SIG-M5 treated with dmso at 0.1 percent for 504 hours (cell line): ENCODE measurements at regions not wholly inside any gene's neighbourhood (a gene's known extent, or its start where the extent isn't known, plus 50 kb on each side); places are given as distances from the start of the nearest gene placed in this dataset.

Experiments used
- DNase-seq: peaks from one replicate; lab custom pipeline; 2025; ENCODE audit not compliant: unreplicated experiment; lab: John Stamatoyannopoulos, UW

- DNase-seq, result no peak
These were observed 1958.7 kb upstream of the IGFBP7 start for GRCh38 chr4:59068722-59069418.

GRCh38 chr4:59086410-59086809 lies 1976.2 kb upstream of the IGFBP7 start:
- DNase-seq, result no peak

GRCh38 chr4:59091146-59092142 lies 1981.3 kb upstream of the IGFBP7 start:
- no peak for DNase-seq

GRCh38 chr4:59094505-59094904 lies 1984.3 kb upstream of the IGFBP7 start:
- no peak for DNase-seq

GRCh38 chr4:59102311-59102710 lies 1992.1 kb upstream of the IGFBP7 start:
- DNase-seq, result no peak

GRCh38 chr4:59120287-59120814 lies 2010.2 kb upstream of the IGFBP7 start:
- DNase-seq, result no peak

GRCh38 chr4:59122626-59123025 lies 2012.4 kb upstream of the IGFBP7 start:
- DNase-seq, result no peak

- no peak for DNase-seq
These were observed 2016.0 kb upstream of the IGFBP7 start for GRCh38 chr4:59126159-59126558.

- DNase-seq, result no peak
These were observed 2016.8 kb upstream of the IGFBP7 start for GRCh38 chr4:59127006-59127405.

GRCh38 chr4:59127743-59128142 lies 2017.6 kb upstream of the IGFBP7 start:
- no peak for DNase-seq

- no peak for DNase-seq
These were observed 2025.2 kb upstream of the IGFBP7 start for GRCh38 chr4:59135248-59135985.

- no peak for DNase-seq
These were observed 2038.9 kb upstream of the ADGRL3 start for GRCh38 chr4:59161249-59161648.

GRCh38 chr4:59175617-59176016 lies 2024.5 kb upstream of the ADGRL3 start:
- no peak for DNase-seq

- no peak for DNase-seq
These were observed 2020.8 kb upstream of the ADGRL3 start for GRCh38 chr4:59179372-59179771.

GRCh38 chr4:59180161-59180560 lies 2020.0 kb upstream of the ADGRL3 start:
- no peak for DNase-seq

- DNase-seq, result no peak
These were observed 2019.2 kb upstream of the ADGRL3 start for GRCh38 chr4:59180969-59181368.

- no peak for DNase-seq
These were observed 2004.3 kb upstream of the ADGRL3 start for GRCh38 chr4:59195839-59196238.

- DNase-seq, result no peak
These were observed 1999.1 kb upstream of the ADGRL3 start for GRCh38 chr4:59200992-59201391.

GRCh38 chr4:59217910-59218631 lies 1982.1 kb upstream of the ADGRL3 start:
- no peak for DNase-seq

- DNase-seq, result no peak
These were observed 1977.9 kb upstream of the ADGRL3 start for GRCh38 chr4:59222221-59222620.
